ENCODE measurements at regions not wholly inside any gene's neighbourhood (a gene's known extent, or its start where the extent isn't known, plus 50 kb on each side); places are given as distances from the start of the nearest gene placed in this dataset.
A peak's percentile ranks its signal among the peaks of the same experiment; 100 is the strongest.
"Not testable (repeated sequence)": the region's sequence is repeated elsewhere in the genome, so short reads cannot be mapped to it uniquely, and the experiment has no call there.

- no peak for DNase-seq (ENCODE audit: insufficient read length, low spot score)
- peak; percentile 93 for FAIRE-seq
- peak; percentile 81 for TF ChIP-seq CTCF (IDR thresholded peaks at IDR 0.05; ENCODE audit: insufficient read depth, missing control alignments)
Observed at GRCh38 chr11:38791346-38791961, 2193.4 kb upstream of the RAG2 start.

GRCh38 chr11:38788561-38788960 lies 2190.5 kb upstream of the RAG2 start:
- DNase-seq (ENCODE audit: insufficient read length, low spot score) (no peak), FAIRE-seq (no peak)
- no peak for TF ChIP-seq CTCF (IDR thresholded peaks at IDR 0.05; ENCODE audit: insufficient read depth, missing control alignments)

GRCh38 chr11:38784164-38784563 lies 2186.1 kb upstream of the RAG2 start:
- FAIRE-seq = no peak
- no peak for TF ChIP-seq CTCF (IDR thresholded peaks at IDR 0.05; ENCODE audit: insufficient read depth, missing control alignments)
- no peak for DNase-seq (ENCODE audit: insufficient read length, low spot score)

- FAIRE-seq = no peak
- no peak for TF ChIP-seq CTCF (IDR thresholded peaks at IDR 0.05; ENCODE audit: insufficient read depth, missing control alignments)
- DNase-seq (ENCODE audit: insufficient read length, low spot score) = no peak
Observed at GRCh38 chr11:38766796-38767195, 2168.8 kb upstream of the RAG2 start.

GRCh38 chr11:38759394-38759793 lies 2161.4 kb upstream of the RAG2 start:
- TF ChIP-seq CTCF (IDR thresholded peaks at IDR 0.05; ENCODE audit: insufficient read depth, missing control alignments) = no peak
- DNase-seq (ENCODE audit: insufficient read length, low spot score) (no peak), FAIRE-seq (no peak)

- TF ChIP-seq CTCF (IDR thresholded peaks at IDR 0.05; ENCODE audit: insufficient read depth, missing control alignments) = no peak
- FAIRE-seq (no peak), DNase-seq (ENCODE audit: insufficient read length, low spot score) (no peak)
Observed at GRCh38 chr11:38756537-38756936, 2158.5 kb upstream of the RAG2 start.

- no peak for FAIRE-seq
- no peak for TF ChIP-seq CTCF (IDR thresholded peaks at IDR 0.05; ENCODE audit: insufficient read depth, missing control alignments)
- DNase-seq (ENCODE audit: insufficient read length, low spot score) = no peak
Observed at GRCh38 chr11:38751421-38751820, 2153.4 kb upstream of the RAG2 start.

GRCh38 chr11:38746516-38746915 lies 2148.5 kb upstream of the RAG2 start:
- DNase-seq (ENCODE audit: insufficient read length, low spot score); FAIRE-seq: not testable (repeated sequence)
